HG03354 (cell line): ENCODE measurements at regions not wholly inside any gene's neighbourhood (a gene's known extent, or its start where the extent isn't known, plus 50 kb on each side); places are given as distances from the start of the nearest gene placed in this dataset.
"Not testable (repeated sequence)": the region's sequence is repeated elsewhere in the genome, so short reads cannot be mapped to it uniquely, and the experiment has no call there.

Experiments used
- ATAC-seq: cut with Tn5 transposase; IDR thresholded peaks from one replicate; pipeline ENCODE4 v1.9.1; 2021; ENCODE audit warnings: mild to moderate bottlenecking; ENCODE audit not compliant: unreplicated experiment, poor library complexity, severe bottlenecking

DNA sequence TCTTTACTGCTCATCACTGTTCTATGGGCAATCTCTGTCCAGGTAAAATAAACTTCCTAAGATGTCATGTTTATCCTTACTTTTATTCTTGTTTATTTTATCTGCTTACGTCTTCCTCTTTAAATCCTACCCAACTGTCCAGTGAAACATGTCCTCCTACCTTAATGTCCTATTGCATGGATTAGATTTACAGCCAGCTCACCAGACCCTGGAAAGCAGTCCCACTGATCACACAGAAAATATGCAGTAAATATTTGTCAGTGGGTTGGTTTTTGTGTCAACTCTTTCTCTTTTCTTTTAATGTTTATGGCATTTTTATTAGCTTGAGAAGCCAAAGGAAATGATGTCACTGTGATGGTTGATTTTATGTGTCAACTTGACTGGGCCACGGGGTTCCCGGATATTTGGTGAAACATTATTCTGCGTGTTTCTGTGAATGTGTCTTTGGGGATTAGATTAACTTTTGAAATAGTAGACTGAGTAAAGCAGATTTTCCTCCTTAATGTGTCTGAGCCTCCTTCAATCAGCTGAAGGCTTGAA lies 258.3 kb downstream of the SRGAP2C start:
- no peak for ATAC-seq

DNA sequence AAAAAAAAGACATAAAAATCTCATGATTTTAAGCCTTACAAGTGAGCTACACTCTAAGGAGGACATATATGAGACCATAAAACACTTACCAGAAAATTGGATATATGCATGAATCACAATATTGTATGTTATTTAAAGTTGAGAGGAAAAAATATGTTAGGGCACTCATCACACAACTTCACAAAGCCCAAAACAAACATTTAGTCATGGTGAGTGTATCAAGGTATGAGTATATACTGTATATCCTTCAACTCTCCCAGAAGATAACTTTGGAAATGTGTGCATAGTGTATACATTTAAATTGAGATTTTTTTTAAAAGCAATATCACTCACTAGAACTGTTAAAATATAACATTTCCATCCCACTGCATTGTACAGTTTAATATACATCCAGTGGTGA lies 259.3 kb downstream of the SRGAP2C start:
- ATAC-seq: no peak

- no peak for ATAC-seq
These were observed 260.9 kb downstream of the SRGAP2C start for GRCh38 chr1:121445679-121446078.

DNA sequence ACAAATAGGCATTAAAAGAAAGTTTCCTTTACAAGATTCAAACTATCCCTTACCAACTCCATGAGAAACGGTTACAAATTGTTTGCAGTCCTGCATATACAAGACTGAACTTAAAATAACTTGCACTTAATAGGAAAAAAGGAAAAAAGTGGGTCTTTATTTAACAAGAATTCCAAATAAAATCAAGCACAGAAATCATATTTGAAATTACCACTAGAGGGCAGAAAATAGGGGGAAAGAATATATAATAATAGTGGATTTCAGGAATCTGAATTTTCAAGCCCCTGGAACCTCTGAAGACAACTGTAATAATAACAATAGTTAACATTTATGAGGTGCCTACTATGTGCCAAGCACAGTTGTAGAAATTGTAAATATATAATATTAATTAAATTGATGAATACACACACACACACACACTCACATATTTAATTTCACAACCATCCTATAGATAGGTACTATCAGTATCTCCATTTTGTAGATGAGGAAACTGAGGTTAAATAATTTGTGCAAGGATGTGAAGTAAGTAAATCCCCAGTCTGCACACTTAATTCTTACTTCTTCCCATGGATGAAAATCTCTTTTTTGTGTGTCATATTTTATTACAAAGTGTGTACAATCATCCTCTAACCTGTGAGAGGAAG lies 262.6 kb downstream of the SRGAP2C start:
- not testable (repeated sequence) for ATAC-seq

- ATAC-seq: not testable (repeated sequence)
These were observed 263.3 kb downstream of the SRGAP2C start for GRCh38 chr1:121448064-121448463.

- ATAC-seq: no peak
These were observed 264.1 kb downstream of the SRGAP2C start for GRCh38 chr1:121448851-121449250.

GRCh38 chr1:121452484-121452883 lies 267.7 kb downstream of the SRGAP2C start:
- no peak for ATAC-seq

DNA sequence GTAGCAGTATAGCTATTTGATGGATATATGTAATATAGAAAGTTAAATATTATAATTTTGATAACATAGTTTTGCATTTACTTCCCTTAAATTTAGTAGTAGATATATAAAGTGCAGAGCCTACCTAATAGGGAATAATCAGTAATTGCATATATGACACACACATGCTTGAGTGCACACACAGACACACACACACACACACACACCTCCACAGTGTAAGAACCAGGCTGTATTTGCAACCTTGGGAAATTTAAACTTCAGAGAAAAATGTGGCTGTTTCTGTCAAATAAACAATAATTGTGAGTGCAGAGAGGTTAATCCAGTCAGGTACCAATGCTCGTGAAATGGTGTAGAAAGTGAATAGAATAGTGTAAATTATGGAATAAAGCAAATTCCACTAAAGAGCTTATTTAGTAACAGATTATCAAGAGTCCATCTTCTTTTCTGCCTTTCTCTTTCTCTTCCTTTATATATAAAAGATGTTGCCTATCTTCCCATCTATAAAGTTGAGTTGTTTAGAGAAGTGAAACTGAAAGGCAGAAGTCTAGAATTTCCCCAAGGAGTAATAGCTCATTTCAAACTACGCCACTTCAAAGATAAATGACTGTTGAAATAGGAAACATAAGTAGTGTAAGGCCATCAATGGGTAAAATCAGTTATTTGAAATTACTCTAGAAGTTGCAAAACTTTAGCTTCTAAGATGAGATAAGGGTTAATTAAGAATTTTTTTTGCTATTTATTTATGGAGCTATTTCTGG lies 273.7 kb downstream of the SRGAP2C start:
- ATAC-seq: peak; percentile 99

- ATAC-seq: no peak
These were observed 274.5 kb downstream of the SRGAP2C start for GRCh38 chr1:121459235-121459634.

DNA sequence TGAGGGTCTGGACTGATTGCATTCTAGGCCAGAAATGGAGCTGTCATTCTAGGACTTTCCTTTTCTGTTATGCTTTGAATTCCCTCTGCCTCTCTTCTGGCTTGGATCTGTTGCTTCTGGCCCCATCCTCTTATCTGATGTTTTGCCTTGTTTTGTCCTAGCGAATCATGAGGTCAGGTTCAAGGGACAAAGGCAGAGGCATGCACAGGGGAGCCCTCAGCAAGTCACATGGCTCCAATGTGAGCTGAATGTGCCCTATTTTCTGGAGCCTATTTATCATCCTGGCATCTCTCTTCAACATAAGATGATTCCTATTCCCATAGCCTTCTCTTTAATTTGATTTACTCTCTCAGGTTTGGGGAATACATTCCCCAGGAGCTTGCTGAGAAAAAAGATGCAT lies 284.6 kb downstream of the SRGAP2C start:
- not testable (repeated sequence) for ATAC-seq

DNA sequence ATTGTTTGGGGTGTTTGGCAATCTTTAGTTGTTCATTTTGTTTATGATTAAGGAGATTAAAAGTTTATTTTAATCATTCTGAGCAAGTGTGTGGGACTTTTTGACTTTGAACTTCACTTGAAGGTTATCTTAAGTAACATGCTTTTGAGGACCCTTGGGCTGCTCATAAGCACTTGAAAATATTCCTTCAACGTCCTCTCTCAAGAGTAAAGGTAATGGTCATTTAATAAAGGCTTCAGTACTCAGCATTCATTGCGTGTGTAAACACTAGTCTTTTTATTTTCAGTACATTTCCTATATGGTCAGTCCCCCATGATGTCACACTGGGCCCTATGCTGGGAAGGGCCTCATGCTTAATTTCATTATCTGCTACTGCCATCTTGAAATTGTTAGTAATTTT lies 285.6 kb downstream of the SRGAP2C start:
- not testable (repeated sequence) for ATAC-seq

DNA sequence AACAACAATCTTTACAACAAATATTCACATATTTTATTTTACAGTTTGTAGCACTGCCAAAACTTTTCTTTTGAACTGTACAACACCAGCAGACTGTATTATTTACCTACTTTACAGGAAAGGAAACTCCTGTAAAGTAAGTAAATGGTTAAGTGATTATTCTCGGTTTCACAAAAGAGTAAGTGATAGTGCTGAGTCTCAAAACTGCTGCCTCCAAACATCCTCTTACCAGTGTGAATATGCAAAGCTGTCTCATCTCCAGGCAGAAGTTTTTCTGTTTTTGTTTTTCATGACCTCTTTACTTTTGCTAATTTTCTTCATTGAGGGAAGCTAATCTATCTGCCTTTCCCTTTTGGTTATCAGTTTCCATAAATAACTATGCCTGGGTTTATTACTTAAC lies 286.7 kb downstream of the SRGAP2C start:
- peak; percentile 100 for ATAC-seq

DNA sequence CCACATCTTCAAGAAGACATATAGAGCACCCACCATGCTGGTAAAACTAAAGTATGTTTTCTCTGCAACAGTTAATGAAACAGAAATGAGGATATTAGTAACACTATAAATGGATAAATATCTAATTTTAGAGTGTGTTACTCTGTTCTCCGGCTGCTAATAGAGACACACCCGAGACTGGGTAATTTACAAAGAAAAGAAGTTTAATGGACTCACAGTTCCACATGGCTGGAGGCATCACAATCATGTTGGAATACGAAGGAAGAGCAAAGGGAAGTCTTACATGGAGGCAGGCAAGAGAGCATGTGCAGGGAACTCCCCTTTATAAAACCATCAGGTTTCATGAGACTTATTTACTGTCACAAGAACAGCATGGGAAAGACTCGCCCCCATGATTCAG lies 287.2 kb downstream of the SRGAP2C start:
- ATAC-seq: no peak

- ATAC-seq: no peak
These were observed 298.5 kb downstream of the SRGAP2C start for GRCh38 chr1:121483234-121483633.

GRCh38 chr1:121483961-121484424 lies 299.2 kb downstream of the SRGAP2C start:
- ATAC-seq: no peak

DNA sequence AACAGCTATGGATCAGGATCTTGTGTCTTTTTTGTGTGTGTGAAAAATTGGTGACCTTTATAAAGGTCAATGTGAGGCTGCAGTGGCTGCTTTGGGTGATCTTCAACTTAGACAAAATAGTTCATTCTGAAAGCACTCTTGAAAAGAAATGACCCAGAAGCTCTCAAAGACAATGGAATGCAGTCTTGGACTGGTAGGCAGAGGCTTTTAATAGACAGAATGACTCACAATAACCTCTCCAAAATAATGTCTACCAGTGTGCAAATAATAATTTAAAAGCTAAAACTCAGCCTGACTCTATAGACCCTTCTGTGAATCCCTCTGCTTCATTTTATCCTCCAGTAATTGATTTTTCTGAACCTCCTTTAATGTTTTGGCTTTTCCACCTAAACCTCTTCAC lies 310.0 kb downstream of the SRGAP2C start:
- not testable (repeated sequence) for ATAC-seq

GRCh38 chr1:121511455-121511854 lies 326.7 kb downstream of the SRGAP2C start:
- ATAC-seq: not testable (repeated sequence)

DNA sequence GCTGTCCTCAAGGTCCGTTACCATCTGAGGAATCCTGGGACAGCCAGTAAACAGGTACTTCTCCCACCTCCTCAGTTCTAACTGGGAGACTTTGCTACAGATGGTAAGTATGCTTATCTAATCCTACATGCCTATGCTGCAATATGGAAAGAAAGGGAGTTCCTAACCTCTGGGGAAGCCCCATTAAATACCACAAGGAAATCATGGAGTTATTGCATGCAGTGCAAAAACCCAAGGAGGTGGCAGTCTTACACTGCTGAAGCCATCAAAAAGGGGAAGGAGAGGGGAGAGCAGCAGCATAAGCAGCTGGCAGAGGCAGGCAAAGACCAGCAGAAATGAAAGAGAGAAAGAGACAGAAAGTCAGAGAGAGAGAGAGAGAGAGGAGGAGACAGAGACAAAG lies 327.1 kb downstream of the SRGAP2C start:
- ATAC-seq: not testable (repeated sequence)

DNA sequence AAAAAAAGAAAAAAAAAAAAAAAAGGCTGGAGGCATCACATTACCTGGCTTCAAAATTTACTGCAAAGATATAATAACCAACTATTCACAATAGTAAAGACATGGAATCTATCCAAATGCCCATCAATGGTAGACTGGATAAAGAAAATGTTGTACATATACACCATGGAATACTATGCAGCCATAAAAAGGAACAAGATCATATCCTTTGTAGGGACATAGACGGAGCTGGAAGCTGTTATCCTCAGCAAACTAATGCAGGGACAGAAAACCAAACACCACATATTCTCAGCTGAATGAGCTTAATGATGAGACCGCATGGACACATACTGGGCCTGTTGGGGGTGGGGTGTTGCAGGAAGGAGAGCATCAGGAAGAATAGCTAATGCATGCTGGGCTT lies 330.5 kb downstream of the SRGAP2C start:
- no peak for ATAC-seq

DNA sequence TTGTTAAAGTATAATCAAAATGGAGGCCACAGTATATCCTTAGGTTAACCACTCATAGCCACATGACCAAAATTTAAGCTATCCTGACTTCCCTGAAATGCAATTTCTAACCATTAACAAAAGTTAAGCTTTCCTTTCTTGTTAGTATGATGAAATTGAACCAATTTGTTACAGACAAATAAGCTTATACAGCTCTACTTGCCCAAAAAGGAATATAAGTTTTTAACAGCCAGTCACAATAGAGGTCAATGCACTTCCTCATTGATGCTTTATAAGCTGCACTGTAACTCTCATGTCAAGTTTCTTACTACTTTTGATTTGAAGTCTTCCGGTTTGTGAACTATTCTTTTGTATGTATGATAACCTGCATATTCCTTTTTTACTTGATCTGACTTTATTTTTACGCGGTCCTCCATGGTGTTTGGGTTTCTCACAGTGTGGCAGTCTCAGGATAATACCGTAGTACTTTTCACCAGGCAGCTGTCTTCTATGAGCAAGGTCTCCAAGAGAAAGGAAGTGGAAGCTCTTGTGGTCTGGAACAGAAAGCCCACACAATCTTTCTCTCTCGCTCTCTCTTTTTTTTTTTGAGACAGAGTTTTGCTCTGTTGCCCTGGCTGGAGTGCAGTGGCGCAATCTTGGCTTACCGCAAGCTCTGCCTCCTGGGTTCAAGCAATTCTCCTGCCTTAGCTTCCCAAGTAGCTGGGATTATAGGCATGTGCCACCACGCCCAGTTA lies 331.6 kb downstream of the SRGAP2C start:
- peak; percentile 85 for ATAC-seq
